HG03460 (cell line): ENCODE measurements at regions not wholly inside any gene's neighbourhood (a gene's known extent, or its start where the extent isn't known, plus 50 kb on each side); places are given as distances from the start of the nearest gene placed in this dataset.

Source experiments
- ATAC-seq: cut with Tn5 transposase; IDR thresholded peaks from one replicate; pipeline ENCODE4 v1.9.1; 2021; ENCODE audit not compliant: unreplicated experiment

DNA sequence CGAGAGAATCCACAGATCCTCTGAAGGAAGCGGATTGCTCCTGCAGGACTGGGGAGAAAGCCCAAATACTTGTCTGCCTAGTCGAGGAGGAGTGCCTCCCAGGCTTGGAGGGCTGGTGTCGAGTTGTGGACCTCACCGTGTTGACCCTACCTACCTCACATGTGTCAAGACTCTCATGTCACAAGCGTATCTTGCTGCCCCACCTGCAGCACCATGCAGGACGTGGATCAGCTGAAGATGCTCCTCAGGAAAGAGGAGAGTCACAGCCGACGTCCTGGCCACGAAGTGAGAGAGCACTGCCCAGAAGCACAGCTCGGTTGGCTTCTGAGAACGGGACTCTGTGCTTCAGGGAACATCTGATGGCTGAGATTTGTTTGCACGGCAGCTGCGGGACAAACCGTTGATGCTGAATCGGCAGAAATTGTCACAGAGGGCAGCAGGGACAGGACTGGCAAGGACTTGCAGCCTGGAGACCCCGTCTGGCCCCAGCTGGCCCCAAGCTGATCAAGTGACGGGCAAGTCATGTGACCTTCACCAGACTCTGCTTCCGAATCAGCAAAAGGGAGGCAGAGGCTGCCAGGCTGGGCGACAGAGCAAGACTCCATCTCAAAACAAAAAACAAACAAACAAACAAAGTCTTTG lies 119.1 kb upstream of the ITGA1 start:
- no peak for ATAC-seq

DNA sequence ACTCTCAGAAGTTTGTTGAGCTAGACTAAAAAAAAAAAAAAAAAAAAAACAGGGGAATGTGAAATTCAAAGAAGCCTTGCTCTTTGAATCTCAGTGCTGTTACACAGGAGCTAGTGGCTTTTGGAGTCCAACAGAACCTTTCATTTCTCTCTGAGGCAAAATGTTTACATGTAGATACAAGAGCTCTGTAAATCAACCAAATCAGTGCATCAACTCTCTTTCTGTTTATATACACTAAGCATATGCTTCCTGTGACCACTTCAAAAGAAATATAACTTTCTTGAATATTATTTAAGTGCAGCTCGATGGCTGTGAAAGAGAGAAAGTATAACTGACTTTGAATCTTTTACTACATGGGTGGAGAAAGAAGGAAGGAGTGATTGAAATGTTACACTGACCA lies 115.3 kb upstream of the ITGA1 start:
- no peak for ATAC-seq

DNA sequence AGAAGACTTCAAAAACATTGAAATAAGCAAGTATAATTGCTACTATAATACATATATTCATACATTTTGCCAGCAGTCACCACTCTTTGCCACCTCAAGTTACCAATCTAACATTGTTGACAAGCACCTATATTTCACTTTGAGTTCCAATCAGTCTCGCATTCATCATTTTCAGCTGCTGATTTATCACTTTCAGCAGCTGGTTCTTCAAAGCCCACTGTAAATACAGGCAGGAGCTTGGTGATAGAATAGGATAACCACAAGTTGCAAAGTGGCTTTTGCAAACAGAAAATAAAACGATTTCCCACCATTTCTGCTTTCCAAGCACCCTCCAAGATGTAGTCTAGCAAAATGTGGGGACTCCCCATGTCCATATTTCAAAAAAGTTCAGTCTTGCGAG lies 114.2 kb upstream of the ITGA1 start:
- ATAC-seq: no peak

DNA sequence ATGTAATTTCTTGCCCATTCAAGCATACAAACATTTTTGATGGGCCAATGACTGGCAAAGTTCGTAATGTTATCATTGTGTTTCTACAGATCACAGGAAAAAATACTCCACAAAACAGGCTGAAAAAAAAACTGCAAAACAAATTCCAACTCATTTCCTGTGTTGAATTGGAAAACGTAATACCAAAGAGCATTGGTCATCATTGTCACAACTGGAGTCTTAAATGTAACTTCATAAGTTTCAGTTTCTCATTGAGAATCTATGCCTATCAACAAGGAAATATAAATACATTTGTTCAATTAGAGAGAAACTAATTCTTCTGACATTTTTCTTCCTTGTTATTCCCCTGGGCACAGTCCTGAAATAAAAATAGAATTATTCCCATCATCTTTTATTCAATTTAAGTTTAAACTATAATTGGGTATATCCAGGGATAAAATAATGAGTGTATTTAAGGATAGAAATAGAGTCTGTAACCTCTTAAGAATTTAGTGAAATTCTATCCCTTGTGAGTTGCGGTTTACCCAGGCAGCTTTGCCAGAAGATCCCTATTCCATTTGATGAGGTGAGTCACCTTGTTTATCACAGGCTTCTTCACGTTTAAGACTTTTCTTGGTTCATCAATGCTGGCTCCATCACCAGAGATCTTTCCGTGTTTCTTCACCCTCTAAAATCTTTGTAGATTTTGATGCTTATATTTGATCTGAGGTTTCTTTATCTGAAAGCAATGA lies 112.7 kb upstream of the ITGA1 start:
- ATAC-seq: no peak

DNA sequence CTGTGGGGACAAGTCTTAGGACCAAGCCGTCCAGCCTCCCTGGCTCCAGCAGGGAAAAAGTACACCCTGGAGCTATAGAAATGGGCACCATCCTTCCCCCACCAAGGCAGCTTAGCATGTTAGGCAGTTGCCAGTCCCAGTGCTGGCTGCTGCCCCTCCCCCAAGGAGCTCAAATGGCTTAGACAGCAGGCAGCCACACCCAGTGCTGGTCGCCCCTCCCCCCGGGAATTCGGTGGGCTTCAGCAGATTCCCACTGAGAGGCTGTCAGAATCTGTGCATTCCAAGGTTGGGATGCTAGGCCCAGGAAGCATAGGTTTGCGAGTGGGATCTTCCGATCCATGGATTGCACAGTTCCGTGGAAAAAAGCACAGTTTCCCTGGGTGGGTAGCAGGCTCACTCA lies 105.2 kb upstream of the ITGA1 start:
- no peak for ATAC-seq

DNA sequence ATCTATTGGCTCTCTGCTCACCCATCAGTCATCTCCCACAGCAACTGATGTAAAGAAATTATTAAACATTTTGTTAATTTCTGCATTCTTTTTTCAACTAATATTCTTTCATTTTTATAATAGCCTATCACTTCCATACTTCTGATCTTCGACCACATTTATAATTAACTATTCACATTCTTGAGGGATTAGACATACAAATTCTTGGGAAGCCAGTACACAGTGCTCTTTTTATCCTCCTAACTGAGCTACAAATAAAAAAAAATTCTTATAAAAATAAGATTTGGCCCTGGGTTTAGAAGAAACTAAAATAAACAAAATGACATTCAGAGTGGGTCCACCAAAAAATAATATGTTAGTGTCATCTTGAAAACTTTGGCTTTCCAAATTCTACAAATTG lies 103.7 kb upstream of the ITGA1 start:
- ATAC-seq: no peak

DNA sequence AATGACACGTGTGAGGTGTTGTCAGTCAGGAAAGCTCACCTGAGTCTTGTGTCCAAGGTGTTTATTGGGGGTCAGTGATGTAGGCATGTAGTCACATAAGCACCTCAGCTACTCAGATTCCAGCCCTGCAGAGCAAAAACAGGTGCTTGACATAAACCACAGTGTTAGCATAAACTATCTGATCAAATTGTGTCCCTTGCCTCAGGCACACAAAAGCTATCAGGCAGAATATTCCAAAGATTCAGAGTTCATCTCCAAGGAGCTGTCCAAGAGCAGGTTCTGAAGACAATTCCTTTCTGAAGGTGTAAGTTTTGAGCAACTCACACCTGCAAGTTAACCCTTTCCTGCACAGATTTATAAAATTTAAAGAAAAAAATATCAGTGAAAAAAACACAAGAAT lies 102.2 kb upstream of the ITGA1 start:
- no peak for ATAC-seq

DNA sequence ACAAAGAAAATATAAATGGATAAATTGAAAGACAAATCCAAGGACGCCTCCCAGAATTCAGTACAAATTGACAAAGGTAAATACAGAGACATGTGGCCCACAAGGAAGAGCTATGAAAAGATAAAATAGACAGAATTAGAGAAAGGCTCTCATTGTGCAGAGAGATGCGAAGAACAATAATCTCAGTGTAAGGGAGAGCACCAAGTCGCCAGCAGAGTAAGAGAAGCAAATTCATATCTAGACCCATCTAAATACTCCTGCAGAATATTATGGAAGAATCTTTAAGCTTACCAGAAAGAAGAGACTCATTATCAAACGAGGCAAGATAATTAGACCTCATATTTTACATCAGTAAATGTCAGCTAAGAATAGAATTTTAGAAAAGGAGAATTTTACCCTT lies 101.7 kb upstream of the ITGA1 start:
- ATAC-seq: no peak

DNA sequence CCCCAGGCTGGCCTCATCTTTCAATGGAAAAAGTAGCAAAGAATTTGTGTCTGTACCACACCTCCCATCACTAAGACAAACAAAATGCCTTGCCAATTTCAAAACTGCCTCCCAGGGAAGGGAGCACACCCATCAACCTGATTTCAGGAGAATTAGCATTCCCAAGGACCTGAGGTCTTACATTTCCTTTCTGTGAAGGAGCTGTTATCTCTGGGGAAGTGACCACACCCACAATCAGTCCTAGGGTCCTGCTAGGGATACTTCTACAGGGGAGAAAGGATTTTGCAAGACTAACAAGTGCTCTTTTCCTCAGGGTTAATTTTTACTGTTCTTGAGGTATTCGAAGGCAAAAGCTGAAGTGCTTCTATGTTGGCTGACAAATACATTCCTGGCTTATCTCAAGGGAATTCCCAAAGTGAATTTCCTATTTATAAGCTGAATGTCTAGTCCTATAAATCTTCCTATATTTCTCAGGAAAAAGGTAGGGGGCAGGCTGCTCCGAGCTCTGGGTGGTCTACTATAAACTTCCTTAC lies 97.4 kb upstream of the ITGA1 start:
- ATAC-seq: no peak

DNA sequence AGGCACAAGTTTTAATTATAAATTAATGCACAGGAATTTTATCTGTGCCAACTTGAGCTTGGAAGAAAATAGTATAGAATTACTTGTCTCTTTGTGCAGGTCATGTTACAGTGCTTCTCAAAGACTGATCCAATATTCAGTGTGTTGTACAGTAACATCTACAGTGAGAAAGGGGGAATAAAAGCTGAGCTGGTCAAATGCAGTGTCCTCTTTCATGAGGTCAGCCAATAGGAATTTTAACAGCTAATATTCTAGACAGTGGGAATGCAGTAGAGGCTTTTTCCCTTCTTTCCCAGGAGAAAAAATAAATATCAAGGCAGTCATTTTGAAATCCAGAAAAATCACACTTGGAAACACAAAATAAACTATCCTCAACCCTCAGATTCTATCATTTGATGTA lies 95.7 kb upstream of the ITGA1 start:
- no peak for ATAC-seq

DNA sequence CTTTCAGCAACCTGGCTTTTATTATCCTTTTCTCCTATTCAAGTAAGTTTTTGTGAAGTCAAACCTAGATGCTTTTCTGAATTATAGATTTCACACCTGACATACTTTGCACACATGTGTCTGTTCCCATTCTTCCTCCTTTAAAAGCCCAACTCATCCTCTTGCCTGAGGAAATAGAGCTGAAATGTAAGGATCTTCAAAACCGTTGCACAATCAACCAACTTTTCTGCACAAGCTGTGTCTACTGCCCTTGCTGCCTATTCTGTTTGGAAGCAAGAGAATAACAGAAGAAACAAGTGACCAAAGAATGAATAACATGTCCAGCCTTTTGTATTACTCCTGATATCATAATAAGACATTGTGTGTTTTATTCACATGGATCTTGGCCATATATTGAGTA lies 95.1 kb upstream of the ITGA1 start:
- no peak for ATAC-seq

DNA sequence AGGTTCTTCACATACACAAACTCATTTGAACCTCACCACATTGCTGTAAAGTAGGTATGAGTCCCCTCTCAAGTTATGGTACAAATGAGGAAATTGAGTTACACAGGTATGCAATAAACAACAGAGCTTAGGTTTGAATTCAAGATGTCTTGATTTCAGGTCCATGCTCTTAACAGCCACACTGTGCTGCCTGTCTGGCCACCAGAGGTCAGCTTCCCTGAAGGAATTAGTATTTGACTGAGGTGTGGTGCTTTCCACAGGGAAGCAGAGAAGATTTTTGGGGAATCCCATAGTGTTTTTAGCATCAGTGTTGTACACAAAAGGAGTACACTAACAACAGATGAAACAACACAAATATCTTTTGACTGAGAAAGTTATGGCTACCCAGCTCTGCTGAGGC lies 94.4 kb upstream of the ITGA1 start:
- ATAC-seq: no peak

DNA sequence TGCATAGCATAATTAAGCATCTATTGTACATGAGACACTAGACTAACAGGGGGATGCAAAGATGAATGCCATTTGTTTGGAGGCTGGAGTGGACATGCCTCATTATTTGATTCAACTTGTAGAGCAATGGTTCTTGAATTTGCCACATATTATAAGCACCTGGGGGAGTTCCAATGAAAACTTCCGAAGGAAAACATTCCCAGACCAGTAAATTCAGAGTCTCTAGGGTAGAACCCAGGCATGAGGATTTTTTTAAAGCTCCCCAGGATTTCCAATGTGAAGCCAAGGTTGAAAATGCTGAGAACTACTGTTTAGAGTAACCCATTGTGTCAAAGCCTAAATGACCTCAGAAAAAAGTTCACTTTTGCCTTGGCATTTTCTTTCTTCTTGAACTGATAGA lies 93.9 kb upstream of the ITGA1 start:
- no peak for ATAC-seq

DNA sequence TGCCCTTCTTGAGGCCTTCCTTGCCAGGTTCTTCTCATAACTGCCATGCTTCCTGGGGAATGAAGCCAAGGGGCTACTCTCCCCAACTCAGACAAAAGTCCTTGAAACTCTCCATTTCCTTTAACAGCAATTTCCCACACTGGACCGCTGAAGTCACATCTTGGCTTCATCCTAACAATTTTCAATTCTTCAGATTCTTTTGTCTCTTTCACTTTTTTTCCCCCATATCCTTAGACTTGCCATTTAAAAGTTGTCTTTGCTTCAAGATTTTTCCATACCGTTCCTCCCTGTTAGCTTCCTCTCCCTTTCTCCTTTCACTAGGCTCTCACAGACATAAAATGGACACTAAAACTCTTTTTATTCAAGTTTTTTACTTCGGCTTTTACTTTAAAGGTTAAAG lies 93.1 kb upstream of the ITGA1 start:
- ATAC-seq: no peak

DNA sequence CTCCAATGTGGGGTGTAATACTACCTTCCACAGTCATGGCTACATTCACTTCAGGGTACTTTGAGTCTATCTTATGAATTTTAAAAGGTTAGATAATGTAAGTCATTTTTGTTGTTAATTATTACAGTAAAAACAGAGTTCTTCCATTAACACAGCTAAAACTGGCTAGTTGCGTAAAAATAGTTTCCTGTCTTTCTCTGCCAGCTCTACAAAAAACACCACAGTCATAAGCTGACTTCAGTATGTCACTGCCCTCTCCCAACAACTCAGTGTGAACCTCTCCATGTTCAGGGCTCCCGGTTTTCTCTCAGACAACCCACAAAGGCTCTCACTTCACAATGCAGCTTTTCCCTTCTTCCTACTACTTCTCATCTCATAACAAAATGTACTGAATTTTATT lies 84.8 kb upstream of the ITGA1 start:
- no peak for ATAC-seq

DNA sequence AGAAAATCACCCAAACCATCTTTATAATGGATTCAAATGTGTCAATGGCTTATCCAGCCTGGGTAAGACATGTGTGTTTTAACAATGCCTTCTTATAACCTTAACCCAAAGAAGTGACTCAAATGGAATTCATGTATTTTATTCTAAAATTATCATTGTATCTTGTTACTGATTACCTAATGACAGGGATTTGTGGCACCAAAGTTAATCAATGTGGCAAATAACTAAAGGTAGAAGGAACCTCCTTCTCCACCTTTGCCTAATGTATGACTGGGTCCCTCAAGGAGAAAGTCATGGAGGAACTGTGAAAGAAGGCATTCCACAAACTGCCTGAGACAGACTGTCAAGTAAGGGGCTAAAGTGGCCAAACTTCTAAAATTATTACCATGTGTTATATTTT lies 84.4 kb upstream of the ITGA1 start:
- ATAC-seq: no peak

DNA sequence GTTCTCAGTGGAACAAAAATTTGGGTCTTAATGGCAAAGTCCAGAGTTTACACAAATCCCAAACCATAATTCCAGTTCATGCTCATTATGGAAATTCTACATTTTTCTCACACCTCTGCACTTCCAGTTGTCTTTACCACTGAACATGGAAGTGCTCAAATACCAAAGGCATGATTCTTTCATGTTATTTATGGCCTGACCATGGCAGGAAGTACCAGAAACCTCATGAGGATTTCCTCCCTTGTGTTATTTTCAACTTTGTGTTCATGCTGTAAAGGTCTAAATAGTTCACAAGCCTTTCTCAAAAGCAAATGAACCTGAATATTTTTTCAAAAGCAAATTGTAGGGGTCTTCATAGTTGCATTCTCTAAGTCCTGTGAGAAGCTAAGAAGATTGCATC lies 82.0 kb upstream of the ITGA1 start:
- no peak for ATAC-seq

DNA sequence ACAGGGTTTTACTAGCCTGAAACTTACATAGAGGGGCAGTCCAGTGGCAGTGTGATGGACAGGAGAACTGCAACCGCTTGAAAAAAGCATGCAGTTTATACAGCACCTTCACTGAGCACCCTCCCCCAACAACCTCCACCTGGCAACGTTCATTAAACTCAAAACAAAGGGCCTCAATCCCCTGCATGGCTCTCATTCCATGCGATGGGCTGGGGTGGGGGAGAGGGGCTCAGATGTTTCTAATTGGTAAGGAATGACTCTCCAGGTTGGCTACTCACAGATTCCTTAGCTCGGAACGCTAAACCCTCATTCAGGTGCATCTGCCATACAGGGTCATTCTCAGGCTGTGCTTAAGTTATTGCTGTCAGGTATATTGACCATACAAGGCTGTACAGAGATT lies 80.9 kb upstream of the ITGA1 start:
- ATAC-seq: no peak

DNA sequence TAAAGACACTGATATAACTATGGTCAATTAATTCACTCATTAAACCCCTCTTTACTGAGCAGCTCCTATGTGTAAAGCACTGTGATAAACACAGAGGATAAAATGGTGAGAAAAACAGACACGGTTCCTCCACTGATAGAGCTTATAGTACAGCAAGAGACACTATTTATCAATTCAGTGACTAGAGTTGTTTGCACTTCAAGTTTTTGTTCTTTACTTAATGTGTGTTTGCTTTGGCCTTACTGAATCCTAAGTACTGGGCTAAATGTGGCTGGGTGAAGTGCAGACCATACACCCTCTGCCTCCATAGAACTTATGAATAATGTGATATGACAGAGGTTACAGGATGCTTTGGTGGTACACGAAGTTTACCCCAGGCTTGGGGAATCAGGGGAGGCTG lies 80.1 kb upstream of the ITGA1 start:
- no peak for ATAC-seq

DNA sequence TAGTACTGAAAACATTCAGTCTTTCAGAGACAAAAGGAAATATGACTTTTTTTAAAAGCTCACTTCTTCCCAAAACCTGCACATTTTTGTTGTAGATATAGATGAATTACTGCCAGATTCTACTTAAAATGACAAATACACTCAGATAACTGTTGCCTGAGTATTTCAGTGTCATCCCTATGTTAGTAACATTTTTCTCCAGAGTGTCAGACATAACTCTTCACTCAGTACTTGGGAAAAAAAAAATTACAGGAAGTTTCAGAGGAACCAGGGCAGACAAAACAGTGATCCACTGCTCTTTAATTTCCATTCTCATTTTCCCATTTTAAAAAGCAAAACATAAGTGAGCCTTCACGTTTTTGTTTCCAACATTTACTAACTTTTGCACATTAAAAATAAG lies 79.3 kb upstream of the ITGA1 start:
- no peak for ATAC-seq

DNA sequence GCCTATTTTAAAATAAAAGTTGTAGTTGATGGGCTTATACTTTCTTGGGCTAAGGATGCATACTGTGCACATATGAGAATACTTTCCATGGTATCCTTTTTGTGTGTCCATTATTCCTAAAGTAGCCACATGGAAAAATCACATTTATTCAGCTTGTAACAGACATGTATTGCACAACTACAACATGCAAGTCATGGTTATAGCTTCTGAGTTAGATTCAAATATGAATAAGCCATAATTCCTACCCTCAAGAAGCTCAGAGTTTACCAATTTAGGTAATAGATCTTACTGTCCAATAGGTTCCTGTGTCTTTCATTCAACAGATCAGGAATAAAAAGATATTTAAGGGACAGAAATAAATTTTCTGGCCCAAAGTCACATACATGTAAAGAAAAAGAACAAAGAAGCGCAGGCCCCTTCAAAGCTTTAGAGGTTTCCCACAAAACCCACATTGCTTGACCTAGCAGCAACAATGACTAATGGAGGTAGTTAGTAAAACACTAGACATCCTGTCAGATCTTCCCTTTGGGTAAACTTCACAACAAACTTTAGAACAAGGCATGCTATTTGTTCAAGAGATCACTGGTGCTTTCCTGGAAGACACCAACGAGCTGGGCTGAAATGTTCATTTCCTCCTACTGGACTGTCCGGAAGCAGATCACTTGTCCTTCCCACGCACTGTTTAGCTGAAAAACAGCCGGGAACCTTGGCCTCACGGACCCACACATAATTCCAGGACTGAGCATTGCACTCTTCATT lies 78.4 kb upstream of the ITGA1 start:
- ATAC-seq: peak; percentile 80

DNA sequence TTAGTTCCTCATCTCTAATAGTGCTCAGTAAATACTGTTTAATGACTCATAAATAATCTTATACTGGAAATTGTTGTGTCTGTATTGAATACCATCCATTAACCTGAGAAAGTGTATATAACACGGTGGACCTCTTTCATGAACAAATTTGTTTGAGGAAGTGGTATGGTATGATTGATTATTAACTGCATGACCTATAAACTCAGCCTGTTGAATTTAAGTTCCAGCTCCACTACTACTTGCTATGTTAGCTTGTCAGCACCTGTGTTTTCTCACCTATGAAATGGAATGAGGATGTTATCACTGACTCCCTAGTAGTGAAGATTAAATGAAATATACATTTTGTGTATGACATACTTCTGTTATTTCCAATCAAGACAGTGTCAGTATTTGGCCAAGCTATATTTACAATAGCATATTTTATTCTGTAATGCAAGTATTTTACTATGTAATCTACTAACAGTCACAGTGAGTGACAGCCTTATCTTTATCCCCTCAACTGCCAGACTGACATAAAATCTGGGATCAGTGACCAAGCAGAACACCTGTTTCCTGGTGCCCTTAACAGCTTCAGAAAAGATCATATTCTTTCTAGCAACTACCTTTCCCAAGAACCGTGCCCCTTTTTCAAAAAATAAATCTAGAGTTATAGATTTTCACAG lies 77.3 kb upstream of the ITGA1 start:
- peak; percentile 65 for ATAC-seq
